ENCODE measurements at regions not wholly inside any gene's neighbourhood (a gene's known extent, or its start where the extent isn't known, plus 50 kb on each side); places are given as distances from the start of the nearest gene placed in this dataset.

DNA sequence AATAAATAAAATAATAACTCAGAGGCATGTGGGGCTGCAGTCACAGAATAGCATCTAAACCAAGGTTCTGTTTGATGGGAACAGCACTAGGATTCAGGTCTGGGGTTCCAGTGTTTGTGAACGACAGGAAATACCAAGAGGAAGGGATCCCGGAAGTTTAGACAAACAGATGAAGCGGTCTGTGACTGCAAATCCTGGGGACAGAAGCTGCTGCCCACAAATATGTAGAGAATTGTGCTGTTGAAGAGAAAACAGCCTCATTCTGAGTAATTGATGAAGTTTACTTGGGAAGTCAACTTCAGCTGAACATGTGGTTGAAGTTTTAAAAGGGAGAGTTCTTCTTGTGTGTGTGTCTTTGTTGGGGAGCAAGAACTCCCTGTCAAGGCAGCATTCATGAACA lies 98.4 kb upstream of the TBX5 start:
- TF ChIP-seq CTCF (conservative IDR thresholded peaks at IDR 0.05; ENCODE audit: low read depth, low read length), result no peak
- TF ChIP-seq EZH2 (IDR thresholded peaks at IDR 0.05; ENCODE audit: borderline replicate concordance, low read depth, low read length, poor library complexity, severe bottlenecking), result no peak
- Histone ChIP-seq H3K27me3 (replicated peaks; ENCODE audit: insufficient read depth, low read depth, low read length, poor library complexity) (peaks cover 37% of the 10 kb centered on the region), H3K27ac (ENCODE audit: low read depth, low read length, poor library complexity, severe bottlenecking) (no peak overlapping the region), H3K36me3 (ENCODE audit: insufficient read depth, low read length, poor library complexity, severe bottlenecking) (no peaks in the 10 kb centered on the region), H3K4me1 (ENCODE audit: insufficient read depth, low read length, poor library complexity, severe bottlenecking) (no peaks in the 10 kb centered on the region), H3K9me3 (ENCODE audit: low read depth, low read length, poor library complexity, severe bottlenecking) (no peaks in the 10 kb centered on the region), H3K4me3 (ENCODE audit: low read depth, low read length, poor library complexity, severe bottlenecking) (no peak overlapping the region)
- BruUV-seq (replicated peaks), result no TSS peak
- ChIA-PET POLR2A (ENCODE audit: low non-redundant PET) (no interaction called here), CTCF (no interaction called here)
- intact Hi-C loops (cut with micrococcal nuclease; ENCODE audit: unreplicated experiment), result no loop called here
- no peak for DNase-seq (ENCODE audit: low spot score)

DNA sequence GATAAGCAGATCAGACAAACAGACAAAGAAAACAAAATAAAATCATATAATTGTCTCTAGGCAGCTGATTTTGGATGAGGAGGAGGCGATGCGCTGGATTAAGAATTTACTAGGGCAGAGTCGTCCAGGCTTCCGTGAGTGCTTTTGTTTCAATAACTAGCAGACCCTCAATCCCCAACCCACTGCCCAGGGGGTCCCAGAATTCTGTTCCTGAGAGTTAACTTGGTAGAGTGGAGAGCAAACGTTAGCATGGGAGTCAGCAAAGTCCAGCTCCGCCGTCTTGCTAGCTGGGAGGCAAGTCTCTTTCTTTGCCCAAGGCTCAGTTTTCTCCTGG lies 95.5 kb upstream of the TBX5 start:
- Histone ChIP-seq H3K27me3 (replicated peaks; ENCODE audit: insufficient read depth, low read depth, low read length, poor library complexity) (peaks cover 40% of the 10 kb centered on the region), H3K4me3 (ENCODE audit: low read depth, low read length, poor library complexity, severe bottlenecking) (no peak overlapping the region), H3K36me3 (ENCODE audit: insufficient read depth, low read length, poor library complexity, severe bottlenecking) (no peaks in the 10 kb centered on the region), H3K27ac (ENCODE audit: low read depth, low read length, poor library complexity, severe bottlenecking) (no peak overlapping the region), H3K4me1 (ENCODE audit: insufficient read depth, low read length, poor library complexity, severe bottlenecking) (no peaks in the 10 kb centered on the region), H3K9me3 (ENCODE audit: low read depth, low read length, poor library complexity, severe bottlenecking) (no peaks in the 10 kb centered on the region)
- CTCF ChIA-PET, result no interaction called here
- no peak for TF ChIP-seq CTCF (conservative IDR thresholded peaks at IDR 0.05; ENCODE audit: low read depth, low read length)
- TF ChIP-seq EZH2 (IDR thresholded peaks at IDR 0.05; ENCODE audit: borderline replicate concordance, low read depth, low read length, poor library complexity, severe bottlenecking), result no peak
- POLR2A ChIA-PET (ENCODE audit: low non-redundant PET), result no interaction called here
- DNase-seq (ENCODE audit: low spot score), result no peak
- BruUV-seq (replicated peaks), result no TSS peak
- intact Hi-C loops (cut with micrococcal nuclease; ENCODE audit: unreplicated experiment), result no loop called here

DNA sequence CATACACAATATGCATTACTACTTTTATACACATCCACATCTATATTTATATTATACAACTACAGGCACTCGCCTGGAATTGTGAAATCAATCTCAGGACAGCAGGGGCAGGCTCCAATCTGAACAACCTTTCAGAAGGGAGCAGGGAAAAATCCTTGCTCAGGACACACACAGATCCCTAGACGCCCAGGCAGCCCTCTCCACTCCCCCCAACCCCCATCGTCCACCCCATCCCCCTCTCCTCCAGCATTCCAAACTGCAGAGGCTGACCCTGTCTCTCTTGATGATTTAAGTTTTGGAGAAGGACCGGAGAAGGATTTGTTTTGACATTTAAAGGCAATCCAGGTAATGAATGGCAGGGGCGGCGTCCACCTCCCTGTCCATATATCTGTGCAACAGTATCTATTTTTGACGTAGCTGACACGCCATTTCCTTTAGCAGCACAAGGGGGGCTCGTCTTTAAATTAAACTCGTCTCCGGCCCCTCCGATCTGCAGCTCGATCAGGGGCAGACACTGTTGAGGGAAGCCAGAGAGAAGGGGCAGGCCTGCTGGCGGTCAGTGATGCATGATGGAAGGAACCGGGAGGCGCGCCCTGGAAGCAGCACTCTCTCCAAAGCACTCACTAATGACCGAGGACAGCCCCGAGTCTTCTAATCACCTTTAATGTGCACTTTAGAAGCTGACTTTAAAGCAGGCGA lies 95.0 kb upstream of the TBX5 start:
- no peak overlapping the region for H3K4me3 ChIP-seq (ENCODE audit: low read depth, low read length, poor library complexity, severe bottlenecking)
- ChIA-PET POLR2A (ENCODE audit: low non-redundant PET) (no interaction called here), CTCF (no interaction called here)
- no peak for DNase-seq (ENCODE audit: low spot score)
- intact Hi-C loops (cut with micrococcal nuclease; ENCODE audit: unreplicated experiment), result no loop called here
- peaks cover 40% of the 10 kb centered on the region for H3K27me3 ChIP-seq (replicated peaks; ENCODE audit: insufficient read depth, low read depth, low read length, poor library complexity)
- H3K27ac ChIP-seq (ENCODE audit: low read depth, low read length, poor library complexity, severe bottlenecking), result no peak overlapping the region
- no peaks in the 10 kb centered on the region for H3K9me3 ChIP-seq (ENCODE audit: low read depth, low read length, poor library complexity, severe bottlenecking)
- no peaks in the 10 kb centered on the region for H3K36me3 ChIP-seq (ENCODE audit: insufficient read depth, low read length, poor library complexity, severe bottlenecking)
- TF ChIP-seq EZH2 (IDR thresholded peaks at IDR 0.05; ENCODE audit: borderline replicate concordance, low read depth, low read length, poor library complexity, severe bottlenecking), result no peak
- H3K4me1 ChIP-seq (ENCODE audit: insufficient read depth, low read length, poor library complexity, severe bottlenecking), result no peaks in the 10 kb centered on the region
- BruUV-seq (replicated peaks), result no TSS peak

- Histone ChIP-seq H3K27me3 (replicated peaks; ENCODE audit: insufficient read depth, low read depth, low read length, poor library complexity) (peaks cover 40% of the 10 kb centered on the region), H3K27ac (ENCODE audit: low read depth, low read length, poor library complexity, severe bottlenecking) (no peak overlapping the region), H3K36me3 (ENCODE audit: insufficient read depth, low read length, poor library complexity, severe bottlenecking) (no peaks in the 10 kb centered on the region), H3K9me3 (ENCODE audit: low read depth, low read length, poor library complexity, severe bottlenecking) (no peaks in the 10 kb centered on the region), H3K4me1 (ENCODE audit: insufficient read depth, low read length, poor library complexity, severe bottlenecking) (no peaks in the 10 kb centered on the region), H3K4me3 (ENCODE audit: low read depth, low read length, poor library complexity, severe bottlenecking) (no peak overlapping the region)
- intact Hi-C loops (cut with micrococcal nuclease; ENCODE audit: unreplicated experiment), result no loop called here
- ChIA-PET CTCF (no interaction called here), POLR2A (ENCODE audit: low non-redundant PET) (no interaction called here)
- TF ChIP-seq CTCF (conservative IDR thresholded peaks at IDR 0.05; ENCODE audit: low read depth, low read length), result no peak
- TF ChIP-seq EZH2 (IDR thresholded peaks at IDR 0.05; ENCODE audit: borderline replicate concordance, low read depth, low read length, poor library complexity, severe bottlenecking), result no peak
- BruUV-seq (replicated peaks), result no TSS peak
- DNase-seq (ENCODE audit: low spot score), result no peak
These were observed 94.2 kb upstream of the TBX5 start for GRCh38 chr12:114500131-114500530.

All from A673 (cell line).